MM.1S (cell line): ENCODE measurements at regions not wholly inside any gene's neighbourhood (a gene's known extent, or its start where the extent isn't known, plus 50 kb on each side); places are given as distances from the start of the nearest gene placed in this dataset.

Experiments used
- CTCF ChIP-seq: fragments of 300-600 bp; sonication (generic); IDR thresholded peaks from 2 replicates; pipeline ENCODE4 v1.5.1; 2016; ENCODE audit warnings: antibody characterized with exemption, low read length, mixed read lengths
- EZH2 ChIP-seq: fragments of 300-600 bp; sonication (generic); optimal IDR thresholded peaks from 2 replicates; pipeline ENCODE3; 2017; ENCODE audit warnings: low read depth, mild to moderate bottlenecking, antibody characterized with exemption, low read length, mixed read lengths

DNA sequence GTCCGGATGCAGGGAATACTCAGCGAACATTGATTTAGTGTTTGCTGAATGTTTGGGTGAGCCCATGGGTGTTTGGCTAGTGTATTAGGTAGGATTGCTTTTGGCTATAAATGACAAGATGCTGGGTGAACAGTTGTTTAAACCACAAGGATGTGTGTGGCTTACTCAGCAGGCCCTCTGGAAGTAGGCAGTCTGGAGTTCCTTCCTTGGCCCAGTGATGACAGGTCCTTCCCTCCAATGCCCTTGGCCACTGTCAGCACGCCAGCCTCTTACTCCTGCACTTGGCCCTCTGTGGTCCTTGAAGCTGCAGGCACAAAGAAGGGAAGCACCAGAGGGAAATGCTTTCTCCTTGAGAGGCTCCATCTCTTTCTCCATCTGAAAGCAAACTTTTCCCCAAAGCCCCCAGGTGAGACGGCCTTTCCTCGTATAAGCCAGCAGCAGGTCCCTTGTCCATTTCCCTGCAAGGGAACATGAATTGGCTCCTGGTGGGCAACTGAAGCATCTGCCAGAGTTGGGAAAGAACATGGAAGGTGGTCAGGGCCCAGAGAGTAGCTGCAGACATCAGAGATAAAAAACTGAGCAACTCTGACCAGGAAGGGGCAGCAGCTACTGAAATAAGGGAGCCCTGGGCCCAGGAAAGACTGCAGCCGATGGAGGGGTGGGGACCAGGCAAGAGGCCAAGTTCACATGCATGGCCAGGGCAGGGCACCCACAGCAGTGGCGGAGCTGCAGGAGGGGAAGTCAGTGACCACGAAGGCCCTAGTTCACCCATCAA is 105.0 kb downstream of the TPRA1 start:
- TF ChIP-seq EZH2 (no peak), CTCF (no peak)
